ENCODE measurements at regions not wholly inside any gene's neighbourhood (a gene's known extent, or its start where the extent isn't known, plus 50 kb on each side); places are given as distances from the start of the nearest gene placed in this dataset.

- TF ChIP-seq CTCF (IDR thresholded peaks at IDR 0.05) (no peak), POLR2A (IDR thresholded peaks at IDR 0.05) (no peak), POLR2AphosphoS5 (IDR thresholded peaks at IDR 0.05) (no peak), EP300 (IDR thresholded peaks at IDR 0.05; ENCODE audit: low read depth) (no peak)
These were observed 934.5 kb upstream of the MIR17HG start for GRCh38 chr13:90412980-90413379.
